SK-MEL-5 (cell line): ENCODE measurements at regions not wholly inside any gene's neighbourhood (a gene's known extent, or its start where the extent isn't known, plus 50 kb on each side); places are given as distances from the start of the nearest gene placed in this dataset.

ENCODE experiments used
- DNase-seq: peaks from one replicate; pipeline ENCODE4 v3.0.0-alpha.2; 2016; ENCODE audit warnings: low read depth, low spot score
- in situ Hi-C: cut with HindIII; loops from 2 replicates; pipeline ENCODE4 v1.10.0; 2016; ENCODE audit warnings: low sequenced_read_pairs, high pct_unique_total_duplicates, low pct_unique_long_range_greater_than_20kb

DNA sequence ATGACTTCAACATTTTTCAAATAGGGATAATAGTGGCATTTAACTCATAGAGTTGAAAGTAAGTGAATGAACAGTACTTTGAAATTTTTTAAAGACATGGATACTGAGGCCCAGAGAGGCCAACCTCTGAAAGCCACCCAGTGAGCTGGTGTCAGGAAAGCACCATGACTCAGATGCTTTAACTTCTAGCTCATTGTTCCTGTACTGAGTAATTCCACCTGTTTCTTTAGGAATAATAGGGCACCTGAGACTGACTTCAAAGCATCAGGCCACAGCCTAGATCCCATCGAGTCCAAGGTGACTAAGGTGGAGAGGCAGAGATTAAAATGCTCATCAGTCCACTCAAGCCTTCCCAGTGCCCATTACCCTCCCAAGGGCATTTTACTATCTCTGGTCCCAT, 491.8 kb upstream of the TENM4 start:
- DNase-seq = no peak
- in situ Hi-C loops = no loop called here

DNA sequence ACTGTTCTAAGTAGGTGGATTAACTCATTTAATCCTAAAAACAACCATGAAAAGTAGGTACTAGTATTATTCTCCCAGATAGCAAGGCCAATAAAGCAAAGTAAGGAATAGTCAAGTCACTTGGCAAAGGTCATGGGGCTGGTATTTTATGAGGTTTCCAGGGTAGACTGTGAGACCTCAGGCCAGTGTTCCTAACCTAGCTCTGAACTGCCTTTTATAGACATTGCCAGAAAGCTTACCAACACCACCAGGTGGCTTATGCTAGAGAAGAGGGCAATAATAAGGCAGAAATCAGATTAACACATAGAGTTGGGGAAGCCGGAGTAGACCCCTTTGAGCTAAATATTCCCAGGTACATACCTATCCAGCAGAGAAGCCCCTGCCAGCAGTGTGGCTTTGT, 490.9 kb upstream of the TENM4 start:
- no peak for DNase-seq
- in situ Hi-C loops = no loop called here

- no peak for DNase-seq
- in situ Hi-C loops = no loop called here
Observed at GRCh38 chr11:79926707-79927106, 485.9 kb upstream of the TENM4 start.

- DNase-seq = no peak
- in situ Hi-C loops = no loop called here
Observed at GRCh38 chr11:79925570-79925969, 484.7 kb upstream of the TENM4 start.

DNA sequence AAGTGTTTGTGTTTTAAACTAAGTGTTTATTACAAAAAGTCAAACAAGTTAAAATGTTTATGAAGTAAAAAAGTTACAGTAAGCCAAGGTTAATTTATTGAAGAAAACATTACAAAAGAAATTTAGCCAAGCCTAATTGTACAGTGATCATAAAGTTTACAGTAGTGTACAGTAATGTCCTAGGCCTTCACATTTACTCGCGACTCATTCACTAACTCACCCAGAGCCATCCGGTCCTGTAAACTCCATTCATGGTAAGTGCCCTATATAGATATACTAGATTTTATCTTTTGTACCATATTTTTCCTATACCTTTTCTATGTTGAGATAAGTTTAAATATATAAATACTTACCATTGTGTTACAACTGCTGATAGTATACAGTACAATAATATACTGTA, 481.8 kb upstream of the TENM4 start:
- in situ Hi-C loops = no loop called here
- DNase-seq = no peak

GRCh38 chr11:79920480-79920879, 479.6 kb upstream of the TENM4 start:
- in situ Hi-C loops = no loop called here
- no peak for DNase-seq

- in situ Hi-C loops = no loop called here
- DNase-seq = no peak
Observed at GRCh38 chr11:79919350-79919749, 478.5 kb upstream of the TENM4 start.

- in situ Hi-C loops = no loop called here
- no peak for DNase-seq
Observed at GRCh38 chr11:79918846-79919245, 478.0 kb upstream of the TENM4 start.

DNA sequence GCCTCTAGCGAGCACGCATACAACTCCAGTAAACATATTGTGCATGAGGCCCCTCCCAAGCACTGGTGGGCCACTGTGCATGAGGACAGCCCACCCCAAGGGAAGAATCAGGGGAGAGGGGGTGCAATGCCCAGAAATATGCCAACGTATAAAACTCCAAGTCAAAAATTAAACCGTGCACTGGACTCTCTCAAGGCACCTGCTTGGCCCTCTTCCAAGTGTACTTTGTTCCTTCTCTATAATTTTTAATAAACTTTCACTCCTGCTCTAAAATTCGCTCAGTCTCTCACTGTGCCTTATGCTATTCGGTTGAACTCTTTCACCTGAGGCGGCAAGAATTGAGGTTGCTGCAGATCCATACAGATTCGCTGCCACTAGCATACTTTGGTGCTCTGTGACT, 465.3 kb upstream of the TENM4 start:
- no peak for DNase-seq
- in situ Hi-C loops = no loop called here

DNA sequence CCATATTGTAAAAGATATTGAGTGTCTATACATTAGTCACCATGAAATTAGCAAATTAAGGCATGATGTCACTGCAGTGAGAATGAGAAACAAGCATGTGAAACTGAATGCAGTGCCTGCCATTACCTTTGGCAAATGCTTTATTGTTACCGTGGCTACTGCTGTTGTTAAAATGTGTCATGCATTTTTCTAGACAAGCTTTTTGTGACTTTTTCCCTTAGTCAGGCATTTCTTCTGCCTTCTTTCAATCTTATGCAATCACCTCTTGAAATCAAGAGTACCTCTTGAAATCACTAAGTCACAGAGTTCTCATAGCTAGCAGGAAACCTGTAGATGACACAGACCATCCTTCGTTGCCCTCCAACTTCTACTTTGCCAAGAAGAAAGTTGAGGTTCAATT, 461.7 kb upstream of the TENM4 start:
- in situ Hi-C loops = no loop called here
- DNase-seq = no peak

GRCh38 chr11:79897896-79898295, 457.1 kb upstream of the TENM4 start:
- DNase-seq = no peak
- in situ Hi-C loops = no loop called here

- DNase-seq = no peak
- in situ Hi-C loops = no loop called here
Observed at GRCh38 chr11:79896258-79896657, 455.4 kb upstream of the TENM4 start.

GRCh38 chr11:79894111-79894510, 453.3 kb upstream of the TENM4 start:
- no peak for DNase-seq
- in situ Hi-C loops = no loop called here

DNA sequence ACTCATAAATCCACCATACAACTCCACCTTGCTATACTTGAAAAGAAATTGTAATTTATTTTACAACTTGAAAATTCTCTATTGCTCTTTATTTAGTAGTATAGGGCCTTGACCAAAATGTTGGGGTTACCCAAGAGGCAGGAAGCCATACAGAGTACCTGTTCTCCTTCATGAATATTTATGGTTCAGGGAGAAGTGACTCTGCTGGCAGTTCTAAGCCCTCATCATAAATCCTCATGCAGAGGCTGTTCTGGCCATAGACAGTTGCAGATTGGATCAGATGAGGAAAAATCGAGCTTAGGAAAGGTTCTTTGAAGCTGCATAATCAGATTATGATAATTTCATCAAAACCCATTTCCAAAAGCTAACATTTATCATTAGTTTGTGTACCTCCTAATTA, 449.4 kb upstream of the TENM4 start:
- DNase-seq = no peak
- in situ Hi-C loops = no loop called here

GRCh38 chr11:79864882-79865281, 424.1 kb upstream of the TENM4 start:
- in situ Hi-C loops = no loop called here
- no peak for DNase-seq

DNA sequence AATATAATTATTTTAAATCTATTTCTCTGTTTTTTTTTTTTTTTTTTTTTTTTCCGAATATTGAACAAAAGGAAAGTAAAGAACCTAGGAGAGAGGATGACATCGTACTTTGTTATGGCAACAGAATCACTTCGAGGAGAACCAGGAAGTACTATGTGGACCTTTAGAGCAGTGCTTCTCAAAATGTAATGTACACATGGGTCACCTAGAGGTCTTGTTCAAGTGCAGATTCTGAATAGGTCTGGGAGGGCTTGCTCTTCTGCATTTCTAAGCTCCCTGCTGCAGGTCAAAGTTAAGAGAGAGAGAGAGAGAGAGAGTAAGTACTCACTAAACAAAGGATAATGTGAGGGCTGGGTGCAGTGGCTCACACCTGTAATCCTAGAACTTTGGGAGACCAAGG, 419.5 kb upstream of the TENM4 start:
- no peak for DNase-seq
- in situ Hi-C loops = no loop called here

GRCh38 chr11:79857377-79858214, 416.8 kb upstream of the TENM4 start:
- in situ Hi-C loops = no loop called here
- DNase-seq = no peak

- in situ Hi-C loops = no loop called here
- no peak for DNase-seq
Observed at GRCh38 chr11:79852176-79852575, 411.3 kb upstream of the TENM4 start.

DNA sequence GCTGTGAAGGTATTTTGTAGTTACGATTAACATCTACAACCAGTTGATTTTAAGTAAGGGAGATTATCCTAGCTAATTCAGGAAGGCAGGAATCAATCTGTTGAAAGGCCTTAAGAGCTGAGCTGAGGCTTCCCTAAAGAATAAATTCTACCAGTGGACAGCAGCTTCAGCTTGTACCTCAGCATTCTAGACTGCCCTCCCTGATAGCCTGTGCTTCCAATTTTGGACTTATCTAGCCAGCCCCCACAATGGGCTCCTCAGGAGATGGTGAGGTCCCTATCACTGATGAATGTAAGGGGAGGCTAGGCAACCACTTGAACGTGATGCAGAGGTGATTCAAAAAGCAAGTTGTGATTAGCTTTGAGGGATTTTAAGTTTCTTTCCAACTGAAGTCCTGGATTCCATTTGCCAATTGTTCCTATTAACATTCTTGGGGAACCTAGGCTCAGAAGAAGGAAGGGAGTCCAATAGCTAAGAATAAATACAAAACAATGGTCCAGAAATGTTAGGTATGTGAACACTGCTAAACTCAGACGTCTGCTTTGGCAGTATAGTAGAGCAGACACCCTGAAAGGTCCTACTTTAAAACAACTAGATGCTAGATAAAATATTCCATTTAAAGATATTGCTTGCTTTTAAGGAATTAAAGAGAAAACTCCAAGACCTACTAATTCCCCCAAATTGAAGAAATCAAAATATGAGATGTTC, 404.3 kb upstream of the TENM4 start:
- DNase-seq = no peak
- in situ Hi-C loops = no loop called here
